Esophagus squamous epithelium (tissue), 5 donors: ENCODE measurements at regions not wholly inside any gene's neighbourhood (a gene's known extent, or its start where the extent isn't known, plus 50 kb on each side); places are given as distances from the start of the nearest gene placed in this dataset.

Experiments used
- DNase-seq: peaks from one replicate; lab custom pipeline; 2025; lab: John Stamatoyannopoulos, UW
- H3K27ac ChIP-seq, 4 donors: fragments of 200-600 bp; sonication (generic); one replicate each; pipeline ENCODE4 v1.5.1; 2016 to 2019; ENCODE audit warnings: mild to moderate bottlenecking in 1 of 4
- H3K27me3 ChIP-seq, 4 donors: fragments of 200-600 bp; sonication (generic); 1 replicate in 3 of 4; 2 replicates in 1 of 4; pipeline versions ENCODE4 v1.5.1 to v1.6.0; 2017 to 2021; ENCODE audit warnings: antibody characterized with exemption in 1 of 4
- H3K36me3 ChIP-seq, 3 donors: fragments of 200-600 bp; sonication (generic); one replicate each; pipeline ENCODE4 v1.5.1; 2016 to 2019
- H3K4me1 ChIP-seq, 3 donors: fragments of 200-600 bp; sonication (generic); one replicate each; pipeline ENCODE4 v1.5.1; 2017 to 2019
- H3K4me3 ChIP-seq, 4 donors: fragments of 200-600 bp; sonication (generic); 1 replicate in 3 of 4; 2 replicates in 1 of 4; pipeline ENCODE4 v1.5.1; 2016 to 2019; ENCODE audit warnings: mild to moderate bottlenecking in 2 of 4, moderate library complexity in 1 of 4
- H3K9me3 ChIP-seq, 3 donors: fragments of 200-600 bp; sonication (generic); one replicate each; pipeline ENCODE4 v1.5.1; 2016 to 2019
- CTCF ChIP-seq, 6 experiments: fragments of 450-650 bp in 4 of 6; fragments of 200-600 bp in 2 of 6; sonication (generic) in 2 of 6; IDR thresholded peaks; one replicate each; pipeline ENCODE4 v1.5.1; 2016 to 2019; ENCODE audit warnings: antibody characterized with exemption in 6 of 6, mild to moderate bottlenecking in 4 of 6, moderate library complexity in 4 of 6
- POLR2A ChIP-seq, 4 donors: fragments of 450-650 bp; IDR thresholded peaks; one replicate each; pipeline ENCODE4 v1.6.1; 2017; ENCODE audit warnings: antibody characterized with exemption in 4 of 4, mild to moderate bottlenecking in 4 of 4, moderate library complexity in 3 of 4
- WGBS, 2 donors: methylation state at CpG; one replicate each; pipeline ENCODE4 v1.1.5; 2018; 5-methylcytosine and 5-hydroxymethylcytosine counted together
- intact Hi-C: fragments of 100-400 bp; cut with DNase I; formaldehyde crosslinking; loops from one replicate; pipeline ENCODE4 v1.15.0; 2022
- donor health status: DM: yes; HTN: yes; CAD: no.

- H3K4me3 ChIP-seq, result no peak overlapping the region
- TF ChIP-seq POLR2A (IDR thresholded peaks at IDR 0.05), result no peak
- no peak for TF ChIP-seq CTCF (IDR thresholded peaks at IDR 0.05)
- no peaks in the 10 kb centered on the region for H3K9me3 ChIP-seq
- no peak overlapping the region for H3K27ac ChIP-seq
- H3K4me1 ChIP-seq, result no peaks in the 10 kb centered on the region
- no peaks in the 10 kb centered on the region for H3K36me3 ChIP-seq
- H3K27me3 ChIP-seq, result no peaks in the 10 kb centered on the region
- no peak for DNase-seq
- intact Hi-C loops, result no loop called here
Observed at GRCh38 chr6:103085801-103086200, 1692.3 kb downstream of the GRIK2 start.

GRCh38 chr6:103081876-103082630 lies 1688.5 kb downstream of the GRIK2 start:
- Histone ChIP-seq H3K27ac (no peak overlapping the region), H3K9me3 (no peaks in the 10 kb centered on the region), H3K4me3 (no peak overlapping the region), H3K27me3 (no peaks in the 10 kb centered on the region), H3K36me3 (no peaks in the 10 kb centered on the region), H3K4me1 (no peaks in the 10 kb centered on the region)
- no peak for DNase-seq
- intact Hi-C loops, result no loop called here
- TF ChIP-seq POLR2A (IDR thresholded peaks at IDR 0.05), result no peak
- no peak for TF ChIP-seq CTCF (IDR thresholded peaks at IDR 0.05)
- 54 to 60% methylated on average over 6 of the region's 6 CpGs for WGBS, 2 donors

- Histone ChIP-seq H3K27me3 (no peaks in the 10 kb centered on the region), H3K4me3 (no peak overlapping the region), H3K4me1 (no peaks in the 10 kb centered on the region), H3K9me3 (no peaks in the 10 kb centered on the region), H3K27ac (no peak overlapping the region), H3K36me3 (no peaks in the 10 kb centered on the region)
- TF ChIP-seq CTCF (IDR thresholded peaks at IDR 0.05) (no peak), POLR2A (IDR thresholded peaks at IDR 0.05) (no peak)
- DNase-seq, result no peak
- 73 to 85% methylated on average over 1 of the region's 1 CpG for WGBS, 2 donors
- intact Hi-C loops, result no loop called here
Observed at GRCh38 chr6:103081126-103081525, 1687.6 kb downstream of the GRIK2 start.

- TF ChIP-seq POLR2A (IDR thresholded peaks at IDR 0.05), result no peak
- TF ChIP-seq CTCF (IDR thresholded peaks at IDR 0.05), result no peak
- Histone ChIP-seq H3K27me3 (no peaks in the 10 kb centered on the region), H3K4me3 (no peak overlapping the region), H3K36me3 (no peaks in the 10 kb centered on the region), H3K27ac (no peak overlapping the region), H3K9me3 (no peaks in the 10 kb centered on the region), H3K4me1 (no peaks in the 10 kb centered on the region)
- intact Hi-C loops, result no loop called here
- 66 to 80% methylated on average over 3 of the region's 3 CpGs for WGBS, 2 donors
- DNase-seq, result no peak
Observed at GRCh38 chr6:103080497-103080896, 1687.0 kb downstream of the GRIK2 start.

GRCh38 chr6:103079867-103080266 lies 1686.4 kb downstream of the GRIK2 start:
- Histone ChIP-seq H3K4me3 (no peak overlapping the region), H3K36me3 (no peaks in the 10 kb centered on the region), H3K4me1 (no peaks in the 10 kb centered on the region), H3K27me3 (no peaks in the 10 kb centered on the region), H3K27ac (no peak overlapping the region), H3K9me3 (no peaks in the 10 kb centered on the region)
- intact Hi-C loops, result no loop called here
- DNase-seq, result no peak
- TF ChIP-seq POLR2A (IDR thresholded peaks at IDR 0.05), result no peak
- TF ChIP-seq CTCF (IDR thresholded peaks at IDR 0.05), result no peak
- 86 to 88% methylated on average over 1 of the region's 1 CpG for WGBS, 2 donors
